Parathyroid adenoma (tissue), 2 donors: ENCODE measurements at regions not wholly inside any gene's neighbourhood (a gene's known extent, or its start where the extent isn't known, plus 50 kb on each side); places are given as distances from the start of the nearest gene placed in this dataset.

Source experiments
- H2AFZ ChIP-seq: fragments of 300-600 bp; sonication (generic); one replicate; pipeline ENCODE4 v1.7.0; 2017; ENCODE audit warnings: antibody characterized with exemption, mild to moderate bottlenecking
- H3K27ac ChIP-seq: fragments of 300-600 bp; sonication (generic); one replicate; pipeline ENCODE4 v1.7.0; 2017
- H3K27me3 ChIP-seq: fragments of 300-600 bp; sonication (generic); one replicate; pipeline ENCODE4 v1.7.0; 2017; ENCODE audit warnings: low read length; ENCODE audit not compliant: control insufficient read depth, insufficient read depth
- H3K36me3 ChIP-seq: fragments of 300-600 bp; sonication (generic); one replicate; pipeline ENCODE4 v1.7.0; 2017; ENCODE audit warnings: low read length; ENCODE audit not compliant: control insufficient read depth, insufficient read depth
- H3K4me1 ChIP-seq: fragments of 300-600 bp; sonication (generic); one replicate; pipeline ENCODE4 v1.7.0; 2017; ENCODE audit warnings: control low read depth
- H3K4me2 ChIP-seq: fragments of 300-600 bp; sonication (generic); one replicate; pipeline ENCODE4 v1.7.0; 2017; ENCODE audit warnings: low read length
- H3K4me3 ChIP-seq: fragments of 300-600 bp; sonication (generic); one replicate; pipeline ENCODE4 v1.7.0; 2017; ENCODE audit warnings: low read depth, low read length
- H3K79me2 ChIP-seq: fragments of 300-600 bp; sonication (generic); one replicate; pipeline ENCODE4 v1.7.0; 2017; ENCODE audit warnings: control low read depth
- H3K9ac ChIP-seq: fragments of 300-600 bp; sonication (generic); one replicate; pipeline ENCODE4 v1.7.0; 2017; ENCODE audit warnings: mild to moderate bottlenecking
- H3K9me3 ChIP-seq: fragments of 300-600 bp; sonication (generic); one replicate; pipeline ENCODE4 v1.7.0; 2017; ENCODE audit warnings: low read length; ENCODE audit not compliant: control insufficient read depth
- CTCF ChIP-seq: fragments of 300-600 bp; sonication (generic); IDR thresholded peaks from one replicate; pipeline ENCODE4 v1.7.0; 2017; ENCODE audit warnings: antibody characterized with exemption, mild to moderate bottlenecking
- donor health status: primary hyperparathyroidism.

GRCh38 chr1:234760303-234760723 lies 150.3 kb upstream of the IRF2BP2 start:
- H3K36me3 ChIP-seq, result no peaks in the 10 kb centered on the region
- H3K9me3 ChIP-seq, result no peaks in the 10 kb centered on the region
- H3K4me1 ChIP-seq, result no peaks in the 10 kb centered on the region
- H3K4me2 ChIP-seq, result no peak overlapping the region
- no peaks in the 10 kb centered on the region for H3K27me3 ChIP-seq
- no peak overlapping the region for H3K27ac ChIP-seq
- no peak for TF ChIP-seq CTCF
- no peak overlapping the region for H3K4me3 ChIP-seq
- no peaks in the 10 kb centered on the region for H3K79me2 ChIP-seq
- H3K9ac ChIP-seq, result no peak overlapping the region
- H2AFZ ChIP-seq, result no peak overlapping the region

- H3K36me3 ChIP-seq, result no peaks in the 10 kb centered on the region
- H3K79me2 ChIP-seq, result no peaks in the 10 kb centered on the region
- H2AFZ ChIP-seq, result no peak overlapping the region
- no peak overlapping the region for H3K4me2 ChIP-seq
- H3K4me3 ChIP-seq, result no peak overlapping the region
- H3K9me3 ChIP-seq, result no peaks in the 10 kb centered on the region
- H3K27ac ChIP-seq, result no peak overlapping the region
- no peaks in the 10 kb centered on the region for H3K4me1 ChIP-seq
- H3K27me3 ChIP-seq, result no peaks in the 10 kb centered on the region
- TF ChIP-seq CTCF, result no peak
- no peak overlapping the region for H3K9ac ChIP-seq
Measured at GRCh38 chr1:234759888-234760287, 149.9 kb upstream of the IRF2BP2 start.

- H3K4me3 ChIP-seq, result no peak overlapping the region
- H3K9ac ChIP-seq, result no peak overlapping the region
- no peaks in the 10 kb centered on the region for H3K9me3 ChIP-seq
- H3K27me3 ChIP-seq, result no peaks in the 10 kb centered on the region
- no peaks in the 10 kb centered on the region for H3K79me2 ChIP-seq
- no peak for TF ChIP-seq CTCF
- H3K27ac ChIP-seq, result no peak overlapping the region
- H3K36me3 ChIP-seq, result no peaks in the 10 kb centered on the region
- no peaks in the 10 kb centered on the region for H3K4me1 ChIP-seq
- no peak overlapping the region for H2AFZ ChIP-seq
- no peak overlapping the region for H3K4me2 ChIP-seq
Measured at GRCh38 chr1:234758851-234759250, 148.9 kb upstream of the IRF2BP2 start.

- Histone ChIP-seq H3K4me1 (no peaks in the 10 kb centered on the region), H3K27me3 (no peaks in the 10 kb centered on the region), H3K9ac (no peak overlapping the region), H3K36me3 (no peaks in the 10 kb centered on the region), H2AFZ (no peak overlapping the region), H3K9me3 (no peaks in the 10 kb centered on the region), H3K4me3 (no peak overlapping the region), H3K4me2 (no peak overlapping the region), H3K79me2 (no peaks in the 10 kb centered on the region), H3K27ac (no peak overlapping the region)
- TF ChIP-seq CTCF, result no peak
Measured at GRCh38 chr1:234756857-234757256, 146.9 kb upstream of the IRF2BP2 start.

GRCh38 chr1:234756066-234756774 lies 146.2 kb upstream of the IRF2BP2 start:
- no peak overlapping the region for H3K27ac ChIP-seq
- no peak overlapping the region for H3K9ac ChIP-seq
- no peaks in the 10 kb centered on the region for H3K4me1 ChIP-seq
- no peaks in the 10 kb centered on the region for H3K79me2 ChIP-seq
- H3K9me3 ChIP-seq, result no peaks in the 10 kb centered on the region
- H2AFZ ChIP-seq, result no peak overlapping the region
- H3K4me2 ChIP-seq, result no peak overlapping the region
- no peaks in the 10 kb centered on the region for H3K36me3 ChIP-seq
- TF ChIP-seq CTCF, result no peak
- no peak overlapping the region for H3K4me3 ChIP-seq
- H3K27me3 ChIP-seq, result no peaks in the 10 kb centered on the region
